Left hindlimb (tissue), 1 donor: ENCODE measurements at regions not wholly inside any gene's neighbourhood (a gene's known extent, or its start where the extent isn't known, plus 50 kb on each side); places are given as distances from the start of the nearest gene placed in this dataset.

Source experiments
- DNase-seq: peaks from one replicate; pipeline ENCODE4 v3.0.0-alpha.2; 2018

- no peak for DNase-seq
These were observed 126.9 kb upstream of the CYP1B1 start for GRCh38 chr2:38202713-38203445.

GRCh38 chr2:38201784-38202183 is 125.8 kb upstream of the CYP1B1 start:
- no peak for DNase-seq

GRCh38 chr2:38200598-38200997 is 124.6 kb upstream of the CYP1B1 start:
- DNase-seq = no peak

GRCh38 chr2:38199127-38199526 is 123.2 kb upstream of the CYP1B1 start:
- no peak for DNase-seq

- DNase-seq = no peak
These were observed 118.8 kb upstream of the CYP1B1 start for GRCh38 chr2:38194751-38195150.

- DNase-seq = no peak
These were observed 117.0 kb upstream of the CYP1B1 start for GRCh38 chr2:38192976-38193375.

- DNase-seq = no peak
These were observed 116.1 kb upstream of the CYP1B1 start for GRCh38 chr2:38192046-38192445.

- no peak for DNase-seq
These were observed 115.6 kb upstream of the CYP1B1 start for GRCh38 chr2:38191516-38191915.

- DNase-seq = no peak
These were observed 114.7 kb upstream of the CYP1B1 start for GRCh38 chr2:38190542-38191218.

- DNase-seq = peak; percentile 76
These were observed 111.6 kb upstream of the CYP1B1 start for GRCh38 chr2:38187541-38188011.

- DNase-seq = no peak
These were observed 109.1 kb upstream of the CYP1B1 start for GRCh38 chr2:38185012-38185491.

- DNase-seq = no peak
These were observed 106.6 kb upstream of the CYP1B1 start for GRCh38 chr2:38182492-38183003.

GRCh38 chr2:38181806-38182491 is 106.0 kb upstream of the CYP1B1 start:
- no peak for DNase-seq

GRCh38 chr2:38180754-38181153 is 104.8 kb upstream of the CYP1B1 start:
- no peak for DNase-seq

- no peak for DNase-seq
These were observed 102.8 kb upstream of the CYP1B1 start for GRCh38 chr2:38178556-38179419.

GRCh38 chr2:38178119-38178518 is 102.2 kb upstream of the CYP1B1 start:
- DNase-seq = no peak

GRCh38 chr2:38176619-38177021 is 100.7 kb upstream of the CYP1B1 start:
- no peak for DNase-seq

GRCh38 chr2:38174646-38175423 is 98.9 kb upstream of the CYP1B1 start:
- no peak for DNase-seq

- no peak for DNase-seq
These were observed 98.2 kb upstream of the CYP1B1 start for GRCh38 chr2:38174131-38174530.

- no peak for DNase-seq
These were observed 97.7 kb upstream of the CYP1B1 start for GRCh38 chr2:38173683-38174082.

GRCh38 chr2:38171208-38171855 is 95.4 kb upstream of the CYP1B1 start:
- DNase-seq = no peak
